ENCODE measurements at regions not wholly inside any gene's neighbourhood (a gene's known extent, or its start where the extent isn't known, plus 50 kb on each side); places are given as distances from the start of the nearest gene placed in this dataset.

DNA sequence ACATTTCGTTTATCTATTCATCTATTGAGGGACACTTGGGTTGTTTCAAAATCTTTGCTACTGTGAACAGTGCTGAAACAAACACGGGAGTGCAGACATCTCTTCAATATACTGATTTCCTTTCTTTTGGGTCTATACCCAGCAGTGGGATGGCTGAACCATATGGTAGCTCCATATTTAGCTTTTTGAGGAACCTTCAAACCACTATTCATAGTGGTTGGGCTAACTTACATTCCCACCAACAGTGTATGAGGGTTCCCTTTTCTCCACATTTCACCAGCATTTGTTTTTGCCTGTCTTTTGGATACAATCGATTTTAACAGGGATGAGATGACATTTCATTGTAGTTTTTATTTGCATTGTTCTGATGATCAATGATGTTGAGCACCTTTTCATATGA lies 798.2 kb downstream of the UQCRFS1 start:
- no peaks in the 10 kb centered on the region for H3F3A ChIP-seq (ENCODE audit: insufficient read depth, low read depth)
- H3K79me2 ChIP-seq (ENCODE audit: low read depth) = no peaks in the 10 kb centered on the region
- DNase-seq = no peak
- no peak overlapping the region for H3K4me3 ChIP-seq
- ChIA-PET CTCF (no interaction called here), POLR2A (ENCODE audit: unreplicated experiment) (no interaction called here)
- no peaks in the 10 kb centered on the region for H3K9me2 ChIP-seq (ENCODE audit: insufficient read depth)
- no peak overlapping the region for H2AFZ ChIP-seq
- no peaks in the 10 kb centered on the region for H3K9me3 ChIP-seq (ENCODE audit: insufficient read depth, low read depth)
- no peaks in the 10 kb centered on the region for H4K20me1 ChIP-seq (ENCODE audit: insufficient read depth)
- BruUV-seq (replicated peaks) = no TSS peak
- no peak overlapping the region for H3K4me2 ChIP-seq
- no peaks in the 10 kb centered on the region for H3K36me3 ChIP-seq (ENCODE audit: low read depth)
- no peaks in the 10 kb centered on the region for H3K4me1 ChIP-seq (replicated peaks; ENCODE audit: insufficient read depth)
- peaks cover 3% of the 10 kb centered on the region; the same call in 1 of the 2 replicates for H3K27me3 ChIP-seq (ENCODE audit: insufficient read depth, low read depth)
- intact Hi-C loops (cut with micrococcal nuclease; ENCODE audit: unreplicated experiment) = no loop called here
- no peak for TF ChIP-seq EZH2 (IDR thresholded peaks at IDR 0.05; ENCODE audit: low read depth)
- TF ChIP-seq, protein P1, sequence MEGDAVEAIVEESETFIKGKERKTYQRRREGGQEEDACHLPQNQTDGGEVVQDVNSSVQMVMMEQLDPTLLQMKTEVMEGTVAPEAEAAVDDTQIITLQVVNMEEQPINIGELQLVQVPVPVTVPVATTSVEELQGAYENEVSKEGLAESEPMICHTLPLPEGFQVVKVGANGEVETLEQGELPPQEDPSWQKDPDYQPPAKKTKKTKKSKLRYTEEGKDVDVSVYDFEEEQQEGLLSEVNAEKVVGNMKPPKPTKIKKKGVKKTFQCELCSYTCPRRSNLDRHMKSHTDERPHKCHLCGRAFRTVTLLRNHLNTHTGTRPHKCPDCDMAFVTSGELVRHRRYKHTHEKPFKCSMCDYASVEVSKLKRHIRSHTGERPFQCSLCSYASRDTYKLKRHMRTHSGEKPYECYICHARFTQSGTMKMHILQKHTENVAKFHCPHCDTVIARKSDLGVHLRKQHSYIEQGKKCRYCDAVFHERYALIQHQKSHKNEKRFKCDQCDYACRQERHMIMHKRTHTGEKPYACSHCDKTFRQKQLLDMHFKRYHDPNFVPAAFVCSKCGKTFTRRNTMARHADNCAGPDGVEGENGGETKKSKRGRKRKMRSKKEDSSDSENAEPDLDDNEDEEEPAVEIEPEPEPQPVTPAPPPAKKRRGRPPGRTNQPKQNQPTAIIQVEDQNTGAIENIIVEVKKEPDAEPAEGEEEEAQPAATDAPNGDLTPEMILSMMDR (conservative IDR thresholded peaks at IDR 0.05) = no peak
- H3K27ac ChIP-seq = no peak overlapping the region

DNA sequence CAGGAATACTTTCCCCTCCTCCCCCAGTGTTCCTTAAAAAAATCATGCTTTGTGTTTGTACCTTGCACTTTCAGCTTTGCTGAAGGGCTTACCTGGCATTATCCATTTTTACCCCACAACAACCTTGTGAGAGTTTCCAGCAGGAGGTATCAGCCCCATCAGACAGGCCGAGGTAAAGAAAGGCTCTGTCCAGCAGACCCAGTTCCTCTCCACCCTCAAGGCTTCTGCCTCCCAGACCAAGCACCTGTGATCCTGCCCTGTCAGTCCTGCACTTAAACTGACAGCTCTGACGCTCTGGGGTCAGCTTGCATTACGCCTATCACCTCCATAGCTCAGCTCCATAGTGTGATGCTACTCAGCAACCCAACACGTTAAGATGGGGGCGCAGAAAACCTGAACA lies 803.1 kb downstream of the UQCRFS1 start:
- no TSS peak for BruUV-seq (replicated peaks)
- Histone ChIP-seq H4K20me1 (ENCODE audit: insufficient read depth) (no peaks in the 10 kb centered on the region), H3K4me2 (no peak overlapping the region), H3K27ac (no peak overlapping the region), H3K27me3 (ENCODE audit: insufficient read depth, low read depth) (peaks cover 24% of the 10 kb centered on the region), H3F3A (ENCODE audit: insufficient read depth, low read depth) (no peaks in the 10 kb centered on the region), H3K4me3 (no peak overlapping the region), H3K36me3 (ENCODE audit: low read depth) (no peaks in the 10 kb centered on the region), H3K9me2 (ENCODE audit: insufficient read depth) (no peaks in the 10 kb centered on the region), H2AFZ (no peak overlapping the region), H3K79me2 (ENCODE audit: low read depth) (no peaks in the 10 kb centered on the region), H3K9me3 (ENCODE audit: insufficient read depth, low read depth) (no peaks in the 10 kb centered on the region), H3K4me1 (replicated peaks; ENCODE audit: insufficient read depth) (no peaks in the 10 kb centered on the region)
- intact Hi-C loops (cut with micrococcal nuclease; ENCODE audit: unreplicated experiment) = no loop called here
- CTCF ChIA-PET = no interaction called here
- no peak for DNase-seq
- no peak for TF ChIP-seq EZH2 (IDR thresholded peaks at IDR 0.05; ENCODE audit: low read depth)
- TF ChIP-seq, protein P1 (conservative IDR thresholded peaks at IDR 0.05) = no peak
- POLR2A ChIA-PET (ENCODE audit: unreplicated experiment) = interaction anchor here (0.6 kb wide), 1 partner anchor 10 kb away, joined by 4 read pairs; no protein-coding TSS in a partner anchor

DNA sequence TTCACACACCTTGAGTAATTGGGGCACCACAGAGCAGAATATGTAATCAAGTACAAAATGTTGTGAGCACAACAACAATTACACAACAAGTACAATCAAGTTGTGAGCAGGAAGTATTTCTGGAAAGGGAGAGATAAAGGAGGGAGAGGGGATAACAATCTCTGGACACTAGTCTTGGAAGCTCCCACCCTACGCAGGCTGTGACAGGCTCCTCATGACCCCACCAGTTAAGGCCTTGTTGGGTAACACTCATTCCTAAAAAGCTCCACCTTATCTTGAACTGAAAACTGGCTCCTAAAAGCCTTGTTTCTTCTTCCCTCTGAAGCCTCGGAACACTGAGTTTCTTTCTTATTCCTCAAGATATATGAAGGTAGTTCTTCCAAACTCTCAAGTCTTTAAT lies 806.0 kb downstream of the UQCRFS1 start:
- H3F3A ChIP-seq (ENCODE audit: insufficient read depth, low read depth) = no peaks in the 10 kb centered on the region
- intact Hi-C loops (cut with micrococcal nuclease; ENCODE audit: unreplicated experiment) = no loop called here
- no peaks in the 10 kb centered on the region for H3K9me3 ChIP-seq (ENCODE audit: insufficient read depth, low read depth)
- no peak for DNase-seq
- no peaks in the 10 kb centered on the region for H4K20me1 ChIP-seq (ENCODE audit: insufficient read depth)
- no peaks in the 10 kb centered on the region for H3K36me3 ChIP-seq (ENCODE audit: low read depth)
- no peaks in the 10 kb centered on the region for H3K9me2 ChIP-seq (ENCODE audit: insufficient read depth)
- H3K79me2 ChIP-seq (ENCODE audit: low read depth) = no peaks in the 10 kb centered on the region
- CTCF ChIA-PET = no interaction called here
- no peak overlapping the region for H2AFZ ChIP-seq
- H3K27me3 ChIP-seq (ENCODE audit: insufficient read depth, low read depth) = peaks cover 50% of the 10 kb centered on the region
- no peak overlapping the region for H3K4me2 ChIP-seq
- POLR2A ChIA-PET (ENCODE audit: unreplicated experiment) = no interaction called here
- no peak overlapping the region for H3K4me3 ChIP-seq
- H3K27ac ChIP-seq = no peak overlapping the region
- no TSS peak for BruUV-seq (replicated peaks)
- no peaks in the 10 kb centered on the region for H3K4me1 ChIP-seq (replicated peaks; ENCODE audit: insufficient read depth)
- TF ChIP-seq, protein P1 (conservative IDR thresholded peaks at IDR 0.05) = no peak
- TF ChIP-seq EZH2 (IDR thresholded peaks at IDR 0.05; ENCODE audit: low read depth) = no peak

All from PC-9 (cell line).